T1000 (cell line): ENCODE measurements at regions not wholly inside any gene's neighbourhood (a gene's known extent, or its start where the extent isn't known, plus 50 kb on each side); places are given as distances from the start of the nearest gene placed in this dataset.
"Not testable (repeated sequence)": the region's sequence is repeated elsewhere in the genome, so short reads cannot be mapped to it uniquely, and the experiment has no call there.

Experiments
- DNase-seq: peaks from one replicate; lab custom pipeline; 2025; ENCODE audit warnings: mixed read lengths; lab: John Stamatoyannopoulos, UW

DNA sequence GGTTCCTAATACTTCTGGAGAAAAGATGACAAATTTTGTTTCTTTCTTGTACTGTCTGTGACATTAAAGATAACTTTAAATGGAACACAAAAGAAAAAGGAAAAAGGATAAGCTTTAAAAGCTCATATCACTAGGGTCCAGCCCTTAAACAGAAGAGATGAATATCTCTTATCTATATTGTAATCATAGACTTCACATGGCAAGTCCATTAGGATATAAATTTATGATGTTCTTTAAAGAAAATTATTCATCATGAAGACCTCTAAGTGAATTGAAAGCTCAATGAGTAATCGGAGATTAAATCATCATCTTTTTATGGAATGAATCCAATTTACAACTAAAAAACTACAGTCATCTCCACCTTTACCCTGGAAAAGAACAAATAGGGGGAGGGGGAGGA, 111.6 kb upstream of the SATB2 start:
- no peak for DNase-seq

DNA sequence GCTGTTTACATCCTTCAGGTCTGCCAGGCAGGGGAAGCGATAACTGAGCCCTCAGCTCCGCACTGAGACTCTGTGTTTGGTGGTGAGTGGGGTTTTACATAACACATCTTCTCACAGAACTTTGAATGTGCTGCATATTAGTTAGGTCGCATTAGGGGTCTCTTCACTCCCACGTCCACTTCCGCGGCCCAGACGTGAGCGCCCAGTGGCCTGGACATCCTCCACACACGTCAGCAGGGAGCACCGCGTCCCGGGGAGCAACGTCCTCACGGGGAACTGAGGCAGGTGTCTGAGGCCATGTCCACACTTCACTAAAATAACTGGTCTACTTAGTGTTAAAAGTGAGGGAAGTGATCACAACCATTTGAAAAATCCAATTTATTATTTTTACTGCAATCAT, 100.4 kb upstream of the SATB2 start:
- no peak for DNase-seq

DNA sequence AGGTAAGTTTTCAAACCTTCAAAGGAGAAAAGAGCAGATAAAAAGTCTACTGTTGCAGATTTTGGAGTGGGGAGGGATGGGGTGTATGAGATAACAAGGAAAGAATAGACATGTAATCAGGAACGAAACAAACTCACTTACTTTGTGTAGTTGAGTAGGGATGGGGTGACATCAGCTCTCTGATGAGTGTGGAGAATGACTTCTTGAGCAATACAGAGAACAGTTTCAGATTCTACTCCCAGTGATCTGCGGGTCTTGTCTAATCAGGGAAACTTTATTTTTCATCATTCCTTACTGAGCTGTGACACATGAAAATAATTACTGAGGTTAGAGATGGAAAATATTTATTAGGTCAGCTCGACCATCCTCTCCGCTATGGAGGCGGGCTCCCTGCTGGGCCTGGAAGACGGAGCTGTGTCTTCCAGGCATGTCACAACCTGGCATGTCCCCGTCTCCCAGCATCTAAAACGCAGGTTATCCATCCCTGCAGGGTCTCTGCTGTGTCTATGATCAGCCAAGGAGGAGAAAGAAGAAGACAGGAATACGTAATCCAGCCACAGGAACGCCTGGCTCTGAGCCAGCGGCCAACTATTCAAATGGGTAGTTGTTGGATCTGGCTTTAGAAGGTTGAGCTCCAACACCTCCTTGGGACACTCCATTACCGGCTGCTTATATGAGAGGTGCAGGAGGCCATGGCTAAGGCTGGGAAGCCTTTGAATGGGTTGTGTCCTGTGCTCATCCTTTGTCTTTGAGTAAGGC, 99.0 kb upstream of the SATB2 start:
- no peak for DNase-seq

DNA sequence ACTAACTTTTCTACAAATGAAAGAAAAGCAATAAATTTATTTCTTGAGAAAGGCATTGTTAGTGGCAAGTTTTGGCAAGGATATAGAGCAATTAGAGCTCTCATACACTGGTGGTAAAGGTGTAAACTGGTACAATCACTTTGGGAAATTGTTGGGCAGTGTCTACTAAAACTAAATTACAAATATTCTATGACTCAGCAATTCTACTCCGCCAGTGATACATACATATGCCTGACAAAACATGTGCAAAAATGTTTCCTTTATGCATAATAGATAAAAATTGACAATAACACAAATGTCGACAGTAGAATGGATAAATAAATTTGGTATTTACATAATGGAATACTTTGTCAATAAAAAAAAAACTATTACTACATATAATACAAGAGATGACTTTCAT, 96.3 kb upstream of the SATB2 start:
- no peak for DNase-seq

DNA sequence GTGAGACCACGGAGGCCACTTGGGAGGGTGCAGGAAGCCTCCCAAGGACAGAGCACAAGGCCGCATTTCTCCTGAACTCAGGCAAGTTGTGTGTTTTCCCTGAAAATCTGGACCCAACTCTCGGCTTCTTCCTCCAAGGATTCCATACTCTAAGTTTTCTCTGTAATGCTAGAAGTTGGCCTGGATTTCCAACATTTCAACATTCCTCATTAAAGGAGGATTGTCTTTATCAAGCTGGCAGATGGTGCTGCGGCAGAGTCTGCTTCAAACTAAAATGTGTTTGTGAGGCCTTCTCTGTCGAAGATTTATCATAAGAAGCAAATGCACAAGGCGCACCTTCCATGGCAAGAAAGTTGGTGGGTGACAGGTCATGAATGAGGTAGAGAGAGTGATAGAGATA, 94.4 kb upstream of the SATB2 start:
- DNase-seq: no peak

DNA sequence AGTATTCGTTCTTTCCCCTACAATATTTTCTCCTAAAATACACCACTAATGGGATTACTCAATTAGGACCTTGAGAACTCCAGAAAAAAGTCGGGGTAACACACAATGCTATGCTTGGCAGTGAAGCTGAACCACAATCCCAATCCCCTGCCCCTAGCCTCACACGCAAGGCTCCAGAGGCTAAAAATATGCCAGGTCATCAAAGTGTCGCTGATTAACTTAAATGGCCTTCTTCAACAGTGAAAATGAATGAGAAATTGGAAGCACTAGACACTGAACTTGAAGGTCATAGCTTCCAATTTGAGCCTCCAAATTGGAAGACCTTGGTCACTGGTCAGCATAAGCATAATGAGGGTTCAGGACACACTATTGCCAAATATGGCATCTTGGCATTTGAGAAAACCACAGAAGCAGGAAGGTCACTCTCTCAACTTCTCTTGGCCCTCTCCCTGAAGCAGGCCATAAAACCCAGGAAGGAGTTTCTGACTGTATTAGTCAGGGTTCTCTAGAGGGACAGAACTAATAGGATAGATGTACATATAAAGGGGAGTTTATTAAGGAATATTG, 86.0 kb upstream of the SATB2 start:
- no peak for DNase-seq

DNA sequence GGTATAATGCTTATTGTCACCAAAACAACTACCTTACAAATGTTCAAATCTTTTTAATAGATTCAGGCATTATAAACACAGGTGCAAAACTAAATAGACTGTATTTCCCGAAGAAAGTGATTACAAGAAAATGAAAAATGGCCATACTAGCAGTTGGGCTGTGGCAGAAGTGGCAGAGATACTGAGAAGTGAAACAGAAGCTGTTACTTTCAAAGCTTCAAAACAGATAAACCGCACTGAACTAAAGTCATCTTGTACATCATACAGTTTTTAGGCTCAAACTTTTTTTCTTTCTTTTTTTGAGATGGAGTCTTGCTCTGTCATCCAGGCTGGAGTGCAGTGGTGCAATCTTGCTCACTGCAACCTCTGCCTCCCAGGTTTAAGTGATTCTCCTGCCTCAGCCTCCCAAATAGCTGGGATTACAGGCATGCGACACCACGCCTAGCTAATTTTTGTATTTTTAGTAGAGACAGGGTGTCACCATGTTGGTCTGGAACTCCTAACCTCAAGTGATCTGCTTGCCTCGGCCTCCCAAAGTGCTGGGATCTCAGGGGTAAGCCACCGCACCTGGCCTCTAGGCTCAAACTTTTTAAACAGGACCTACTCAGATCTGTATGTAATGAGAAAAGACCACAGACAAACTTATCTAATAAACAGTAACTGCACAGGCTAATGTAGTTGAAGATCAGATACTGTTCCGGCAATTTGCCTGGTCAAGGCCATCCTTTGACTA, 77.9 kb upstream of the SATB2 start:
- DNase-seq: no peak

DNA sequence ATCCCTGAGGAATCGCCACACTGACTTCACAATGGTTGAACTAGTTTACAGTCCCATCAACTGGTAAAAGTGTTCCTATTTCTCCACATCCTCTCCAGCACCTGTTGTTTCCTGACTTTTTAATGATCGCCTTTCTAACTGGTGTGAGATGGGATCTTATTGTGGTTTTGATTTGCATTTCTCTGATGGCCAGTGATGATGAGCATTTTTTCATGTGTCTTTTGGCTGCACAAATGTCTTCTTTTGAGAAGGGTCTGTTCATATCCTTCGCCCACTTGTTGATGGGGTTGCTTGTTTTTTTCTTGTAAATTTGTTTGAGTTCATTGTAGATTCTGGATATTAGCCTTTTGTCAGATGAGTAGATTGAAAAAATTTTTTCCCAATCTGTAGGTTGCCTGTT, 76.1 kb upstream of the SATB2 start:
- DNase-seq: not testable (repeated sequence)

DNA sequence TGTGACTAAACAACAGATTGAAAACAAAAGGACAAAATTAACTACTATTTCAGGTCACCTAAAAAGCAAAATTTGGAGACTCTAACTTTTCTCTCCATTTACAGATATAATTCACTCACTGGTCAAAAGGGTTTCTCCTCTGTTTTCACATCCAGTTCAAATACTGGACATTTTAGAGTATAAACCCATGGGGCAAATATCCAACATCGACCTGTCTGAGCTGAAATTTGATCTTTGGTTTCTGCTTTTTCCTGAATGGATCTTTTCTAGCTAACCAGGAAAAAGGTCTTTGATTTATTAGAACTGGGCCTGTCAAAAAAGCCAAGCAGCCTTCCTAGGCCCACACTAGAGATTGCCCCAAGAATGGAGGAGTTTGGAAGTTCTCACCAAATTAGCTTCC, 69.3 kb upstream of the SATB2 start:
- no peak for DNase-seq

DNA sequence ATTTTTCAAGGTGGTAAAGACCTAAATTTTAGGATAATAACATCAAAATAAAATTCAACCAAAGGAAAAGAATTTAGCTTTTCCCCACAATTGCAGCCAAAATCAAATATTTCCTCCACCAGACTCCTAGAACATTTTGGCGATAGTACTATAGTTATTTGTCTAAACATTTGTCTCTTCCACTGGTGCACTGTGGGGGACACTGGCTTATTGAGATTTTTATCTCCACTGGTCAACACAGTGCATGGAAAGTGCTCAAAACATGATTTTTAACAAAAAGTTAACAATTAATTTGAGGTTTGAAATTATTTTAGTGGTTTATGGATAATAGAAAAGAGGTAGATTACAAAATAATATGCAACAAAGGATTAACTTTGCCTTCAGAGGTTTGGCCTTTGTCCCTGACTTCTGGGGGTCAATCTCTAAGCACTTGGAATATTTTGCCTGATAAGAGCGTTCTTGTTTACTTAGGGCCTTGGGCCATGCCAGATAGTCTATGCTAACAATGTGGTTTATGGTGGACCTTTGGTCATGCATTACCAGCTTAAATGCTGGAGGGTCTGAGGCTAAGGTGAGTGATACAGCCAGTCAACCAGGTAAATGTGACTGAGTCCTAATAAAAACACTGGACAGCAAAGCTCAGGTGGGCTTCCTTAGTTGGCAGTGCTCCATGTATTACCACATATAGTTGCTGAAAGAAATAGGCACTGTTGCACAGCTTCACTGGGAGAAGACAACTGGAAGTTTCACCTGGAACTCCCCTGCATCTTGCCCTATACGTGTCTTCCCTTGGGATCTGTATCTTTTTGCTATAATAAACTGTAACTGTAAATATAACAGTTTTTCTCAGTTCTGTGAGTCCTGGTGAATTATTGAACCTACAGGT, 67.2 kb upstream of the SATB2 start:
- no peak for DNase-seq

DNA sequence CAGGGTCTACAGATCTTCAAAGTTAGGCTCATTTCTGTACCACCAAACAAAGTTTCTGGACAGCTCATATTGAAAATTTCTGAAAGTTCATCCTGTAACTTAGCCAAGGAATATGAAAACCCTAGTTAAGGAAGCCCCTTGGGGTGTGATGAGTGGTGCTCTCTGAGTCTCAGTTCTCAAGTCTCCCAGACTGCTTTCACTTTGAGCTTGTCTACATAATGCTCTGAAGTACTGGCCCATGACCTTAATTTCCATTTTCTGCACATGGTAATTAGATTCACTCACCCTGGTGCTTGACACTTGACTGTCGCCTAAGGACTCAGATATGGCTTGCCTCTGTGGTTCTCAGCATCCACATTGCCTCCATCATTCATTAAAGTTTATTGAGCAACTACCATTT, 51.7 kb upstream of the SATB2 start:
- DNase-seq: no peak
